Immature natural killer cell (primary cell): ENCODE measurements at regions not wholly inside any gene's neighbourhood (a gene's known extent, or its start where the extent isn't known, plus 50 kb on each side); places are given as distances from the start of the nearest gene placed in this dataset.

Source experiments
- DNase-seq, 3 donors: peaks; one replicate each; pipeline ENCODE4 v3.0.0; 2022; ENCODE audit warnings: mixed read lengths in 1 of 3
- H3K27ac Mint-ChIP-seq, 6 donors: one replicate each; pipeline ENCODE4 v1.8.0; 2020; ENCODE audit warnings: mixed read lengths in 6 of 6, mild to moderate bottlenecking in 5 of 6, inconsistent platforms in 4 of 6, moderate library complexity in 3 of 6
- H3K27me3 Mint-ChIP-seq, 3 donors: one replicate each; pipeline ENCODE4 v1.8.0; 2020 to 2021; ENCODE audit warnings: low read depth in 3 of 3, mild to moderate bottlenecking in 3 of 3, mixed read lengths in 3 of 3, moderate library complexity in 3 of 3, inconsistent platforms in 1 of 3
- H3K36me3 Mint-ChIP-seq, 3 donors: one replicate each; pipeline ENCODE4 v1.8.0; 2020; ENCODE audit warnings: mixed read lengths in 3 of 3, inconsistent platforms in 2 of 3, mild to moderate bottlenecking in 2 of 3
- H3K4me1 Mint-ChIP-seq, 2 donors: one replicate each; pipeline ENCODE4 v1.8.0; 2020; ENCODE audit warnings: inconsistent platforms in 2 of 2, mild to moderate bottlenecking in 2 of 2, mixed read lengths in 2 of 2, moderate library complexity in 1 of 2
- H3K4me3 Mint-ChIP-seq, 5 donors: one replicate each; pipeline ENCODE4 v1.8.0; 2020; ENCODE audit warnings: mild to moderate bottlenecking in 5 of 5, mixed read lengths in 5 of 5, inconsistent platforms in 3 of 5, moderate library complexity in 3 of 5
- H3K9me3 Mint-ChIP-seq, 6 donors: one replicate each; pipeline ENCODE4 v1.8.0; 2020; ENCODE audit warnings: mild to moderate bottlenecking in 6 of 6, mixed read lengths in 6 of 6, inconsistent platforms in 4 of 6, moderate library complexity in 3 of 6

DNA sequence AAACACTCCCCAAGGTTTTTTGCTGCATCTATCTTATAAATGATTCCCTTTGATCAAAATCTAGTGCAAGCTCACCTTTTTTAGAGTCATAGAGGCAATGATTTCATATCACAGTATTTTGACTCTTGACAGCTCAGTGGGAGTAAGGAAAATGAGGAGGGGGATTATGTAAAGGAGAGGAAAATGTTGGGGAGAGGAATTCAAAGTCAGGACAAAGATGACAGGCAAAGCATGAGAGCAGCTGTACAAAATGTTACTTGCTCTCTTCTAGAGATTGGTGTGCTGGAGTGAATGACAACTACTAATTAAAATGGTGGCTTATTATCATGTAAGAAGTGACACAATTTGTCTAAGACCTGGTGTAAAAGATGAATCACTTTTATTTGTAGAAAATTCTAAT lies 644.6 kb upstream of the CHORDC1 start:
- peaks cover 0 to 1% (median 0%) of the 10 kb centered on the region in 3 donors for H3K27me3 Mint-ChIP-seq
- peaks cover 11 to 50% (median 40%) of the 10 kb centered on the region in 6 donors for H3K9me3 Mint-ChIP-seq
- no peaks in the 10 kb centered on the region for H3K4me1 Mint-ChIP-seq
- peaks cover 0 to 5% (median 0%) of the 10 kb centered on the region in 3 donors for H3K36me3 Mint-ChIP-seq
- no peak for DNase-seq
- no peak overlapping the region for H3K27ac Mint-ChIP-seq
- no peak overlapping the region for H3K4me3 Mint-ChIP-seq

DNA sequence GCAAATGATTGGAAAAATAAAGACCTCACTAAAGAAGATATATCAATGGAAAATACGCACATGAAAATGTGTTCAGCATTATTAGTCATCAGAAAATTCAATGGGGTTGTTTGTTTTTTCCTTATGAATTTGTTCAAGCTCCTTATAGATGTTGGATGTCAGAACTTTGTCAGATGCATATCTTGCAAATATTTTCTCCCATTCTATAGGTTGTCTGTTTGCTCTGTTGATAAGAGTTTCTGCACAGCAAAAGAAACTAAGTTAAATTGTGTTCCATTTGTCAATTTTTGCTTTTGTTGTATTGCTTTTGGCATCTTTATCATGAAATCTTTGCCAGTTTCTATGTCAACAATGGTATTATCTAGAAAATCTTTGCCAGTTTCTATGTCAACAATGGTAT lies 633.9 kb upstream of the CHORDC1 start:
- Mint-ChIP-seq H3K36me3 (no peaks in the 10 kb centered on the region), H3K27ac (no peak overlapping the region), H3K27me3 (peaks cover 0 to 2% (median 0%) of the 10 kb centered on the region in 3 donors), H3K4me3 (no peak overlapping the region), H3K9me3 (peaks cover 8 to 41% (median 26%) of the 10 kb centered on the region in 6 donors), H3K4me1 (no peaks in the 10 kb centered on the region)
- DNase-seq: no peak

DNA sequence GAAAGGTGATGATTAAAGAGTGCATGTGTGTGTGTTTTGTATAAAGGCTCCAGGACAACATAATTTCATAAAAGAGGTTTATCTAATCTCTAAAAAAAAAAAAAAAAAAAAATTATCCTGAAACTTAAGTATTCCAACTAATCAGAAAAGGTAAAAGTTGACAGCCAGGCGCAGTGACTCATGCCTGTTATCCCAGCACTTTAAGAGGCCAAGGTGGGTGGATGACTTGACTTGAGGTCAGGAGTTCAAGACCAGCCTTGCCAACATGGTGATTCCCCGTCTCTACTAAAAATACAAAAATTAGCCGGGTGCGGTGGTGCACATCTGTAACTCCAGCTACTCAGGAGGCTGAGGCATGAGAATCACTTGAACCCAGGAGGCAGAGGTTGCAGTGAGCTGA lies 632.7 kb upstream of the CHORDC1 start:
- H3K4me1 Mint-ChIP-seq: no peaks in the 10 kb centered on the region
- no peak overlapping the region for H3K27ac Mint-ChIP-seq
- no peaks in the 10 kb centered on the region for H3K36me3 Mint-ChIP-seq
- H3K9me3 Mint-ChIP-seq: peaks cover 8 to 33% (median 25%) of the 10 kb centered on the region in 6 donors
- H3K4me3 Mint-ChIP-seq: no peak overlapping the region
- DNase-seq: no peak
- H3K27me3 Mint-ChIP-seq: peaks cover 0 to 2% (median 0%) of the 10 kb centered on the region in 3 donors

DNA sequence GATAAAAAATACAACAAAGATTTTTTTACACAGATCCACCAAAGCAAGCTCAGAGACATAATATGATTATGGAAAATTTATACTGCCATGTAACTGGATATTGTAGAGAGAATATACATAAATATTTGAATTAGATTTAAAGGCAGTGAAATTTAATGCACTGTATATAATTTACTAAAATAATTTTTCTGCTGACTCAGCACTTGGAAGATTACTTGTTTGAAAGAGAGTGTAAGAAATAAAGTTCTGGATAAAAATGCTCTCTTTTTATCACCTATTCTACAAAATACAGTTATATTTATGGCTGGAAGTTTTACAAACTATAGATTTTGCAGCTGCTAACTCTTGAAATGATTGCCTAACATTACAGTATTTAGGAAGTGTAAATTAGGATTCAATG lies 628.3 kb upstream of the CHORDC1 start:
- H3K4me1 Mint-ChIP-seq: no peaks in the 10 kb centered on the region

DNA sequence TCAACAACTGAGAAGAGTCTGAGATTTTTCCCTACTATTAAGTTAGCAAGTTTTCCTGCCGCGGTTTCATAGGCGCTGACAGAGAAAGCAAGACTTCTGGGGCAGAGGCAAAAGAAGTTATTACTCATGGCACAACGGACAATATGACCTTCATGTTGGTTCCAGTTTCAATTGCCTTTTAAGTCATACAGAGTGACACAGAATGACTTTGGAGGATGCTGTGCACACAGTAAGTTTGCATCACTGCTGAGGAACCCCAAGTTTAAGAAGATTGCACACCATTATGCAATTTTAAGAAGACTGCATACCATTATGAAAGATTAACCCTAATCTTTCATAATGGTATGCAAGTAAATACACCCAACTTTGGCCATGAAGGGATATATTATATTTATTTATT lies 626.5 kb upstream of the CHORDC1 start:
- no peak for DNase-seq
- H3K36me3 Mint-ChIP-seq: no peaks in the 10 kb centered on the region
- H3K4me1 Mint-ChIP-seq: no peaks in the 10 kb centered on the region
- H3K4me3 Mint-ChIP-seq: no peak overlapping the region
- H3K27ac Mint-ChIP-seq: no peak overlapping the region
- peaks cover 3 to 32% (median 14%) of the 10 kb centered on the region in 6 donors for H3K9me3 Mint-ChIP-seq
- H3K27me3 Mint-ChIP-seq: peaks cover 0 to 2% (median 0%) of the 10 kb centered on the region in 3 donors

More for the DNA sequence above, 628.3 kb upstream of the CHORDC1 start:
- Mint-ChIP-seq H3K27ac (no peak overlapping the region), H3K36me3 (no peaks in the 10 kb centered on the region), H3K9me3 (peaks cover 3 to 31% (median 12%) of the 10 kb centered on the region in 6 donors), H3K27me3 (peaks cover 0 to 2% (median 0%) of the 10 kb centered on the region in 3 donors), H3K4me3 (no peak overlapping the region)
- DNase-seq: no peak

DNA sequence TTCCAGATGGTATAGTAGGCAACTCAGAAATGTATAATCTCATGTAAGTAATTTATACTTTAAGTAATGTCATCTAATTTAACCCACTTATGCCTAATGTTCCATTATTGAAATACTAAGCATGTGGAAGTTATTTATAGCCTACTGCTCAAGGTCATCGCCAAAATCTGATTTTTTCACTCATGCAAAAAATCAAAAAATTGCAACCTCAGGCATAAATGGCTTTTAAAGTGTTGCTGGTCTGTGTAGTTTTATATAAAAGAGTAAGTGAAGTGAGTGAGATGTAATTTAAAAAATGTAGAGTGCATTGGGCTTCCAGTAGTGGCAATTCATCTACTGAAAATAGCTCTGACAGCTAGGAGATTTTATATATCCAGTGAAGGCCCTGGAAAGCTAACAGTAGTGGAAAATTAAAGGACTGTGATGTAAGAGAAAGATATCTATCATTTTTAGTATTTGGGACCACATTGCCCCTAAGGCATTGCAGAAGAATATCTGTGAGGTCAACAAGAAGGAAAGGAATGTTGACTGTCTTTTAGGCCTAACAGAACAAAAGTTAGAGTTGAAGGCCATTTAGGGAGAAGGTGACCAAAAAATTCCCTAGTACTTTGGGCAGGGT lies 624.5 kb upstream of the CHORDC1 start:
- H3K27me3 Mint-ChIP-seq: no peaks in the 10 kb centered on the region
- no peak for DNase-seq
- no peak overlapping the region for H3K4me3 Mint-ChIP-seq
- H3K27ac Mint-ChIP-seq: no peak overlapping the region
- peaks cover 0 to 4% (median 0%) of the 10 kb centered on the region in 3 donors for H3K36me3 Mint-ChIP-seq
- no peaks in the 10 kb centered on the region for H3K4me1 Mint-ChIP-seq
- peaks cover 5 to 28% (median 19%) of the 10 kb centered on the region in 6 donors for H3K9me3 Mint-ChIP-seq

DNA sequence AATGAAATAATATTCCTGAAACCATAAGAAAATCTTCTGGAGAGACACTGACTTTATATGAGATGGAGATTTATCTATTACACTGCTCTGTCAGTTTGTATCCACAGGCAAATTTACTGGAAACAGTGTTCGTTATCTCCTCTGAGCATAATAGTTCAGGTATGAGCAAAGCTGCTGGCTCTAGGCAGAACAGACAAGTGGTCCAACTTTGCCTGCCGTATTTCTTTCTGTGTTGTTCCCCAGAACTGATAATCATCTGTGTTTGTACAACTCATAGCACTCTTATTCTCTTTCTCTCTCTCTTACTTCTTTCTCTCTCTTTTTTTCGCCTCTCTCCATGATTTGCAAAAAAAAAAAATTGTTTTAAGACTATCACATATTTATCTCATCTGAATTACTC lies 623.8 kb upstream of the CHORDC1 start:
- Mint-ChIP-seq H3K36me3 (peaks cover 0 to 4% (median 0%) of the 10 kb centered on the region in 3 donors), H3K27ac (no peak overlapping the region), H3K27me3 (no peaks in the 10 kb centered on the region), H3K4me1 (no peaks in the 10 kb centered on the region), H3K9me3 (peaks cover 5 to 29% (median 20%) of the 10 kb centered on the region in 6 donors), H3K4me3 (no peak overlapping the region)
- no peak for DNase-seq

DNA sequence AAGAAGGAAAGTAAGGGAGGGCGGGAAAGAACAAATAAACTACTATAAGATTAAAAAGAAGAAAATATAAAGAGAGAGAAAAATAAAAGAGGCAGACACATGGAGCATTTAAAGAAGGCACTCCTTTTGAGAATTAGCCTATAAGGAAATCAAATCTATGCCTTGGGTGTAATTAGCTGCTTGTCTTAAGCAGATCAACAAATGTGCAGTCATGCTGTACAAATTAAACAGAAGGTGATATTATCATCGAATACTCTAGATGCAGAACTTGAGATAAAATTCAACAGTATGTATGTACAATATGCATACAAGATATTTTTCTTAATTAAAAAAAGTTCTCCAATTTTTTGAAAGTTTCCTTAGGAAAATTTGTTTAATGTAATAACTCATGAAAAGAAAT lies 623.0 kb upstream of the CHORDC1 start:
- Mint-ChIP-seq H3K9me3 (peaks cover 5 to 36% (median 22%) of the 10 kb centered on the region in 6 donors), H3K4me3 (no peak overlapping the region), H3K4me1 (no peaks in the 10 kb centered on the region), H3K36me3 (peaks cover 0 to 4% (median 0%) of the 10 kb centered on the region in 3 donors), H3K27ac (no peak overlapping the region), H3K27me3 (no peaks in the 10 kb centered on the region)
- no peak for DNase-seq

DNA sequence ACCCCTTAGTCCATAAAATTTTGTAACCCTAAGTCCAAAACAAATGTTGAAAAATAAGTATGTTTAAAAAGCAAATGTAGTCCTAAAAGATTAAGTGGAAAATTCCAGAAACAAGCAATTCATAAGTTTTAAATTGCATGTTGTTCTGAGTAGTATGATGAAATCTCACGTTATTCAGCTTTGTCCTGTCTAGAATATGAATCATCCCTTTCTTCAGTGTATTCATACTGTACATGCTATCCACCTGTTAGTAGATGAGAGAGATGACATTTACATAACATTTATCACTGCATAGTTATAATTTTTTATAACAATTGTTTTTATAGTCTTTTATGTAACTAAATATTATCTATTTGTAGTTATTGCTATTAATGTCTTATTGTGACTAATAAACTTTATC lies 622.3 kb upstream of the CHORDC1 start:
- Mint-ChIP-seq H3K27ac (no peak overlapping the region), H3K27me3 (no peaks in the 10 kb centered on the region)

DNA sequence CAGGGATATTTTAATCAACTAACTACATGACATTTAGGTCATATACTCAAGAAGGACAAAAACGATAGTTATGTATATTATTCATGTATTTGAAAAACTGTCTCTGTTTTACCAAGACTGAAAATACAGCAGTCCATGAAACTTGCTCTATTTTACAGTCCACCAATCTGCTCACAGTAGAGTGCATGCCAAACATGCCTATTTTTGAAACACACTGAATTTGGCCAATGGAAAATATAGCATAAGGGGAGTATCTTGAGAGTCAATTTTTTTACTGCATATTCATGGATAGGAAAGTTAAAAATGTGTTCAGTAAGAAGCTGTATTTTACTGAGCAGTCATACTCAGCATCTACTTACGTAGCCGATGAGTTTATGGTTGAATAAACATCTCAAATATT lies 621.2 kb upstream of the CHORDC1 start:
- Mint-ChIP-seq H3K27ac (no peak overlapping the region), H3K9me3 (peaks cover 5 to 38% (median 22%) of the 10 kb centered on the region in 6 donors), H3K36me3 (peaks cover 0 to 4% (median 0%) of the 10 kb centered on the region in 3 donors), H3K4me3 (no peak overlapping the region), H3K27me3 (no peaks in the 10 kb centered on the region), H3K4me1 (no peaks in the 10 kb centered on the region)
- no peak for DNase-seq

More for the DNA sequence above, 622.3 kb upstream of the CHORDC1 start:
- no peak for DNase-seq
- Mint-ChIP-seq H3K4me1 (no peaks in the 10 kb centered on the region), H3K9me3 (peaks cover 5 to 36% (median 22%) of the 10 kb centered on the region in 6 donors), H3K36me3 (peaks cover 0 to 4% (median 0%) of the 10 kb centered on the region in 3 donors), H3K4me3 (no peak overlapping the region)

DNA sequence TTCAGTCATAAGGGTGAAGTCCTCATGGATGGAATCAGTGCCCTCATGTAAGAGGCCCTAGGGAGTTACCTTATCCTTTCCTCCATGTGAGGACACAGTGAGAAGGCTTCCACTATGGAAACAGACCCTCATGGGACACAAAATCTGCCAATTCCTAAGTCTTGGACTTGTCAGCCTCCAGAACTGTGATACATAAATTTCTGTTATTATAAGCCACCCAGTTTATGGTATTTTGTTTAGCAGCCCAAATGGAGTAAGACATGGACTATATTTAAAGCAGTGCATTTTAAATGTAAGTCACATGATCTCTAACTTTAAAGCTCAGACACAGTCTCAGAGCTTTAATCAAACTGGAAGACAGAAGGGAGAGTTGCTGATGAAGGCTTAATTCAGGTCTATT lies 619.8 kb upstream of the CHORDC1 start:
- Mint-ChIP-seq H3K27me3 (no peaks in the 10 kb centered on the region), H3K4me1 (no peaks in the 10 kb centered on the region), H3K27ac (no peak overlapping the region), H3K36me3 (peaks cover 0 to 4% (median 0%) of the 10 kb centered on the region in 3 donors), H3K4me3 (no peak overlapping the region), H3K9me3 (peaks cover 6 to 42% (median 18%) of the 10 kb centered on the region in 6 donors)
- DNase-seq: no peak

DNA sequence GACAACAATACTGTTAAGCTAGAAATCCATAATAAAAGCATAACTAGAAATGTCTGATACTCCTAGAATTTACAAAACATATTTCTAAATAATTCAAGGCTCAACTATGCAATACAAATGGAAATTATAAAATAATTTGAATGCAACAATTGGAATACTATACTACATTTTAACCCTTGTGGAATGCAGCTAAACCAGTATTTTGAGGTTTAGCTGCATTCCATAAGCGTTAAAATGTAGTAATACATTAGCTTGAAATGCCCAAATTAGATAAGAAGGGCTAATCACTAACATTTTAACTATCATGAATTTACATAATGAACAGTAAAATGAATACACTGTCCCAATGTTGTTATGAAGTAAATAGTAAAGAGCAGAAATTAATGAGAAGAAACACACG lies 617.2 kb upstream of the CHORDC1 start:
- no peaks in the 10 kb centered on the region for H3K27me3 Mint-ChIP-seq
- peaks cover 0 to 4% (median 0%) of the 10 kb centered on the region in 3 donors for H3K36me3 Mint-ChIP-seq
- no peaks in the 10 kb centered on the region for H3K4me1 Mint-ChIP-seq

DNA sequence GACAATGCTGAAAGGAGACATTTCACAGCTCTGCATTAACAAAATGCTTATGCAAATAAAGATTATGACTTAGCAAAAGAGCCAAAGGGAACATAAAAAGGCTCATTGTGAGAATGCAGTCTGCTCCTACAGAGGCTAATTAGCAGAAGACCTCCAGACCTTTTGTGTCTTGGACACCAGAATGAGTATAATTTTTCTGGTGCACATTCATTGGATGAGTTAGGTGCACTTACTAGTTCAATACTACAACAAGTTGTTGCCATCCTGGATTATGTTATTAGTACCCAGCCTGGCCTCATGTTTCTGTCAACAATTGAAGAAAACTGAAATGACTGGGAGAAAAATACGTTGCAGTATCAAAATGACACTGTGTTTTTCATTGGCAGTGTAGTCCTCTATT lies 613.2 kb upstream of the CHORDC1 start:
- Mint-ChIP-seq H3K4me1 (no peaks in the 10 kb centered on the region), H3K27ac (no peak overlapping the region), H3K9me3 (peaks cover 5 to 41% (median 20%) of the 10 kb centered on the region in 6 donors), H3K4me3 (no peak overlapping the region), H3K36me3 (no peaks in the 10 kb centered on the region), H3K27me3 (peaks cover 0 to 2% (median 0%) of the 10 kb centered on the region in 3 donors)
- no peak for DNase-seq

More for the DNA sequence above, 617.2 kb upstream of the CHORDC1 start:
- no peak for DNase-seq
- Mint-ChIP-seq H3K9me3 (peaks cover 6 to 45% (median 13%) of the 10 kb centered on the region in 6 donors), H3K27ac (no peak overlapping the region), H3K4me3 (no peak overlapping the region)

DNA sequence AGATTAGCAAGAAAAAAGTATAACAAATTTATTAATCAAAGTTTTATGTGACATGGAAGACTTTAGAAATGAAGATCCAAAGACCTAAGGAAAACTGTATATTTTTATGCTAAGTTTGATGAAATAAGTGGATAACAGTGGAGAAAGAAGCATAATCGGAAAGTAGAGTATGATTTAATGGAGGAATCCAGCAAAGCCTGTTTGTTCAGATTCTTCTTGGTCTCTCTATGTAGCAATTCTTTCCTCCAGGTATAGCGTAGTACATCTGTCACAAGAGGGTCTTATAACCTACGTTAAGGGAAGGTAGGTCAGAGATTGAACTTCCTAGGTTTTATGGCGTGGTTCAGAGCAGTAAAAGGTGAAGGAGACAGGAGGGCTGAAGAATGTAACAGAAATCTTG lies 600.6 kb upstream of the CHORDC1 start:
- no peak overlapping the region for H3K4me3 Mint-ChIP-seq
- no peak overlapping the region for H3K27ac Mint-ChIP-seq
- H3K27me3 Mint-ChIP-seq: peaks cover 0 to 2% (median 1%) of the 10 kb centered on the region in 3 donors
- H3K36me3 Mint-ChIP-seq: no peaks in the 10 kb centered on the region
- no peak for DNase-seq
- H3K4me1 Mint-ChIP-seq: no peaks in the 10 kb centered on the region
- peaks cover 17 to 59% (median 34%) of the 10 kb centered on the region in 6 donors for H3K9me3 Mint-ChIP-seq

DNA sequence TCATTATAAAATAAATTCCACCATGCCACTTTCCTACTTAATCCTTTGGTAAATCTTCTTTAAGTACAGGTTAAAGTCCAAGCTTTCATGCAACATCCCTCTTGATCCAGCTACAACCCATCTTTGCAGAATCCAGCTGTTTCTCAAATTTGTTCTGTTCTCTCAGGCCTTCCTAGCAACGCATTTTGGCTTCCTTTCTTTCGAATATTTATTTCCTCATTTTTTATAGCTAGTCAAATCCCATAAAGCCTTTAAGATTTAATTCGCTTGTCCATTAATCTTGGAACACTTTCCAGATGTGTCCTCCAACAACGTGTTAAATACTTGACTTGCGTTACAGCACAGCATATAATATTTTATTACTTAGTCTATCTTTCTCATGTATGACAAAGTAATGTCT lies 600.1 kb upstream of the CHORDC1 start:
- Mint-ChIP-seq H3K4me3 (no peak overlapping the region), H3K27me3 (peaks cover 0 to 2% (median 1%) of the 10 kb centered on the region in 3 donors), H3K4me1 (no peaks in the 10 kb centered on the region), H3K27ac (no peak overlapping the region), H3K36me3 (no peaks in the 10 kb centered on the region), H3K9me3 (peaks cover 17 to 63% (median 33%) of the 10 kb centered on the region in 6 donors)
- DNase-seq: no peak
